ENCODE measurements at regions not wholly inside any gene's neighbourhood (a gene's known extent, or its start where the extent isn't known, plus 50 kb on each side); places are given as distances from the start of the nearest gene placed in this dataset.
"Not testable (repeated sequence)": the region's sequence is repeated elsewhere in the genome, so short reads cannot be mapped to it uniquely, and the experiment has no call there.

- DNase-seq (ENCODE audit: low read depth in 2 of 3, low spot score in 2 of 3): no peak
Measured at GRCh38 chr13:44719857-44720671, 143.9 kb upstream of the TSC22D1 start.

GRCh38 chr13:44718467-44718866, 142.3 kb upstream of the TSC22D1 start:
- no peak for DNase-seq (ENCODE audit: low read depth in 2 of 3, low spot score in 2 of 3)

GRCh38 chr13:44715287-44716230, 139.4 kb upstream of the TSC22D1 start:
- DNase-seq (ENCODE audit: low read depth in 2 of 3, low spot score in 2 of 3): no peak

GRCh38 chr13:44713788-44714469, 137.8 kb upstream of the TSC22D1 start:
- no peak for DNase-seq (ENCODE audit: low read depth in 2 of 3, low spot score in 2 of 3)

GRCh38 chr13:44711706-44712105, 135.6 kb upstream of the TSC22D1 start:
- DNase-seq (ENCODE audit: low read depth in 2 of 3, low spot score in 2 of 3): no peak

GRCh38 chr13:44710576-44710975, 134.4 kb upstream of the TSC22D1 start:
- DNase-seq (ENCODE audit: low read depth in 2 of 3, low spot score in 2 of 3): no peak

GRCh38 chr13:44704811-44705210, 128.7 kb upstream of the TSC22D1 start:
- not testable (repeated sequence) for DNase-seq (ENCODE audit: low read depth in 2 of 3, low spot score in 2 of 3)

- DNase-seq (ENCODE audit: low read depth in 2 of 3, low spot score in 2 of 3): no peak
Measured at GRCh38 chr13:44703371-44703770, 127.2 kb upstream of the TSC22D1 start.

- DNase-seq (ENCODE audit: low read depth in 2 of 3, low spot score in 2 of 3): no peak
Measured at GRCh38 chr13:44698066-44698465, 121.9 kb upstream of the TSC22D1 start.

- no peak for DNase-seq (ENCODE audit: low read depth in 2 of 3, low spot score in 2 of 3)
Measured at GRCh38 chr13:44697058-44697457, 120.9 kb upstream of the TSC22D1 start.

- no peak for DNase-seq (ENCODE audit: low read depth in 2 of 3, low spot score in 2 of 3)
Measured at GRCh38 chr13:44695520-44695919, 119.4 kb upstream of the TSC22D1 start.

- no peak for DNase-seq (ENCODE audit: low read depth in 2 of 3, low spot score in 2 of 3)
Measured at GRCh38 chr13:44694842-44695241, 118.7 kb upstream of the TSC22D1 start.

- no peak for DNase-seq (ENCODE audit: low read depth in 2 of 3, low spot score in 2 of 3)
Measured at GRCh38 chr13:44694291-44694690, 118.2 kb upstream of the TSC22D1 start.

- DNase-seq (ENCODE audit: low read depth in 2 of 3, low spot score in 2 of 3): no peak
Measured at GRCh38 chr13:44693156-44693764, 117.1 kb upstream of the TSC22D1 start.

GRCh38 chr13:44692173-44692713, 116.1 kb upstream of the TSC22D1 start:
- no peak for DNase-seq (ENCODE audit: low read depth in 2 of 3, low spot score in 2 of 3)

- no peak for DNase-seq (ENCODE audit: low read depth in 2 of 3, low spot score in 2 of 3)
Measured at GRCh38 chr13:44690376-44690775, 114.2 kb upstream of the TSC22D1 start.

GRCh38 chr13:44688652-44689051, 112.5 kb upstream of the TSC22D1 start:
- DNase-seq (ENCODE audit: low read depth in 2 of 3, low spot score in 2 of 3): no peak

- no peak for DNase-seq (ENCODE audit: low read depth in 2 of 3, low spot score in 2 of 3)
Measured at GRCh38 chr13:44686531-44686934, 110.4 kb upstream of the TSC22D1 start.

GRCh38 chr13:44685641-44686040, 109.5 kb upstream of the TSC22D1 start:
- DNase-seq (ENCODE audit: low read depth in 2 of 3, low spot score in 2 of 3): no peak

GRCh38 chr13:44682416-44682815, 106.3 kb upstream of the TSC22D1 start:
- not testable (repeated sequence) for DNase-seq (ENCODE audit: low read depth in 2 of 3, low spot score in 2 of 3)
